PC-9 (cell line): ENCODE measurements at regions not wholly inside any gene's neighbourhood (a gene's known extent, or its start where the extent isn't known, plus 50 kb on each side); places are given as distances from the start of the nearest gene placed in this dataset.

Experiments
- BruUV-seq: library from RNA; stranded (reverse); fragments of 400-500 nt; replicated peaks from 2 replicates; lab custom pipeline; 2021; lab: Mats Ljungman, UMichigan
- CTCF ChIA-PET: fragments of 300-600 bp; sonication (Branson Sonifier 250); formaldehyde crosslinking; loops from one replicate; lab custom pipeline; 2022; ENCODE audit warnings: antibody characterized with exemption; lab: Charles Lee
- POLR2A ChIA-PET: fragments of 300-600 bp; sonication (Branson Sonifier 250); formaldehyde crosslinking; loops from one replicate; lab custom pipeline; 2022; ENCODE audit warnings: antibody characterized with exemption; ENCODE audit not compliant: unreplicated experiment; lab: Charles Lee
- DNase-seq, 2 experiments: peaks; one replicate each; pipeline versions ENCODE4 v3.0.0 to v3.0.0-alpha.2; 2015 to 2022; ENCODE audit warnings: mixed read lengths in 1 of 2
- H2AFZ ChIP-seq: fragments of 200-600 bp; sonication (generic); 2 replicates; pipeline ENCODE4 v1.8.1; 2017; ENCODE audit warnings: antibody characterized with exemption
- H3F3A ChIP-seq: fragments of 200-600 bp; sonication (generic); 2 replicates; pipeline ENCODE4 v1.8.1; 2017; ENCODE audit warnings: antibody characterized with exemption, mild to moderate bottlenecking, low read depth; ENCODE audit not compliant: insufficient read depth
- H3K27ac ChIP-seq: fragments of 200-600 bp; sonication (generic); 2 replicates; pipeline ENCODE4 v1.6.1; 2016; ENCODE audit warnings: mixed run types
- H3K27me3 ChIP-seq: fragments of 200-600 bp; sonication (generic); 2 replicates; pipeline ENCODE4 v1.6.1; 2016; ENCODE audit warnings: low read depth, mixed run types; ENCODE audit not compliant: insufficient read depth
- H3K36me3 ChIP-seq: fragments of 200-600 bp; sonication (generic); 2 replicates; pipeline ENCODE4 v1.6.1; 2016; ENCODE audit warnings: low read depth, mixed run types
- H3K4me1 ChIP-seq: fragments of 200-600 bp; sonication (generic); replicated peaks from 2 replicates; pipeline ENCODE4 v1.6.1; 2016; ENCODE audit warnings: mixed run types; ENCODE audit not compliant: insufficient read depth
- H3K4me2 ChIP-seq: fragments of 200-600 bp; sonication (generic); 2 replicates; pipeline ENCODE4 v1.6.1; 2017; ENCODE audit warnings: mixed run types
- H3K4me3 ChIP-seq: fragments of 200-600 bp; sonication (generic); 2 replicates; pipeline ENCODE4 v1.6.1; 2016; ENCODE audit warnings: mixed run types
- H3K79me2 ChIP-seq: fragments of 200-600 bp; sonication (generic); 2 replicates; pipeline ENCODE4 v1.6.1; 2017; ENCODE audit warnings: low read depth, mixed run types
- H3K9me2 ChIP-seq: fragments of 200-600 bp; sonication (generic); 2 replicates; pipeline ENCODE4 v1.8.1; 2017; ENCODE audit warnings: mild to moderate bottlenecking; ENCODE audit not compliant: insufficient read depth
- H3K9me3 ChIP-seq: fragments of 200-600 bp; sonication (generic); 2 replicates; pipeline ENCODE4 v1.8.1; 2016; ENCODE audit warnings: low read depth; ENCODE audit not compliant: insufficient read depth
- H4K20me1 ChIP-seq: fragments of 200-600 bp; sonication (generic); 2 replicates; pipeline ENCODE4 v1.8.1; 2017; ENCODE audit not compliant: insufficient read depth
- CTCF ChIP-seq: fragments of 200-600 bp; sonication (generic); conservative IDR thresholded peaks from 2 replicates; pipeline ENCODE4 v1.6.1; 2017; ENCODE audit warnings: mixed run types, antibody characterized with exemption, mild to moderate bottlenecking, moderate library complexity
- EZH2 ChIP-seq: fragments of 200-600 bp; sonication (generic); IDR thresholded peaks from 2 replicates; pipeline ENCODE4 v1.8.0; 2017; ENCODE audit warnings: antibody characterized with exemption, low read depth
- intact Hi-C: fragments of 100-400 bp; cut with micrococcal nuclease; formaldehyde crosslinking; loops from one replicate; pipeline ENCODE4 v1.10.0; 2022; ENCODE audit not compliant: unreplicated experiment

DNA sequence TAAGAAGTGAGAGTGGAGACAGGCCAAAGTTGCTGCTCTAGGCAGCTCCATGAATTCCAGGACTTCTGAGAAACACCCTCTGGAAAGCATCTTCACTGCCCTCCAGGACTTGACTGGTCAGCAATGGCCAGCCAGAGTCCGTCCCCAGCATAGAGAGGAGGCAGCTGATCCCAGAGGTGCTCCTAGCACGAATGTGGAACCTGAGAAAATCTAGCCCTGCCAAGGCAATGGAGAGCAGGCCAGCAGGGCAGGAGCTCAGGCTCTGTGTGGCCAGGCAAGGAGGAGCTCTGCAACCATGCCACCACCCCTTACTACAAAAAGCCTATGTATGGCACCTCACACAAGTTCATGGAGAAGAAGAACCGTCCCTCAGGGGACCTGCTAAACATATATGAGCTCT is 56.1 kb upstream of the SPTLC1 start:
- Histone ChIP-seq H2AFZ (no peak overlapping the region), H3K9me3 (no peaks in the 10 kb centered on the region), H4K20me1 (no peaks in the 10 kb centered on the region), H3F3A (no peaks in the 10 kb centered on the region), H3K79me2 (no peaks in the 10 kb centered on the region), H3K4me1 (no peaks in the 10 kb centered on the region), H3K36me3 (no peaks in the 10 kb centered on the region), H3K4me3 (no peak overlapping the region), H3K27ac (no peak overlapping the region), H3K4me2 (no peak overlapping the region), H3K9me2 (no peaks in the 10 kb centered on the region), H3K27me3 (peaks cover 25% of the 10 kb centered on the region)
- ChIA-PET POLR2A (interaction anchor here (0.6 kb wide), 1 partner anchor 19 kb away, joined by 3 read pairs; no protein-coding TSS in a partner anchor), CTCF (no interaction called here)
- TF ChIP-seq CTCF (no peak), EZH2 (no peak)
- BruUV-seq = no TSS peak
- intact Hi-C loops = no loop called here
- no peak for DNase-seq

DNA sequence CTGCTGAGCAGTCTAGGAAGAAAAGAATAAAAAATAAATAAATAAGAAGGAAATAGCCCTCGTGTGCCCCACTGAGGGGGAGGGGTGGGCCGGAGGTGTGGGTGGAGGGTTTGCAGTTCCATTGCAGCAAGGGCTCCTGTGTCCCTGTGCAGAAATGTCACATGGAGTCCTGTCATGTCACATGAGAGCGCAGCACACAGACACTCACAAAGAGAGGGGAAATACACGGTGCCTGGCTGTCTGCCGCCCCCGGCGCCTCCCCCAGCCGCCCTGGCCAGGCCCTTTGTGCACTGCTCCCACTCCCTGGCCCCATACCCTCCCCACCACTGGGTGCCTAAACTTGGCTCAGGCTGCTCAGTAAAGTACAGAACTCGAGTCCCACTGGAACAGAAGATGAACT is 55.6 kb upstream of the SPTLC1 start:
- no peak overlapping the region for H2AFZ ChIP-seq
- BruUV-seq = no TSS peak
- H4K20me1 ChIP-seq = no peaks in the 10 kb centered on the region
- no peaks in the 10 kb centered on the region for H3K36me3 ChIP-seq
- H3K27ac ChIP-seq = no peak overlapping the region
- no peaks in the 10 kb centered on the region for H3K4me1 ChIP-seq
- no peak overlapping the region for H3K4me2 ChIP-seq
- no peaks in the 10 kb centered on the region for H3F3A ChIP-seq
- DNase-seq = no peak
- intact Hi-C loops = no loop called here
- TF ChIP-seq EZH2 = no peak
- TF ChIP-seq CTCF = no peak
- no peak overlapping the region for H3K4me3 ChIP-seq
- ChIA-PET CTCF (no interaction called here), POLR2A (interaction anchor here (0.6 kb wide), 1 partner anchor 19 kb away, joined by 3 read pairs; no protein-coding TSS in a partner anchor)
- H3K9me2 ChIP-seq = no peaks in the 10 kb centered on the region
- H3K79me2 ChIP-seq = no peaks in the 10 kb centered on the region
- peaks cover 25% of the 10 kb centered on the region for H3K27me3 ChIP-seq
- H3K9me3 ChIP-seq = no peaks in the 10 kb centered on the region

GRCh38 chr9:92165484-92165883 is 50.3 kb upstream of the SPTLC1 start:
- Histone ChIP-seq H3K27ac (no peak overlapping the region), H3K4me3 (no peak overlapping the region), H3K79me2 (no peaks in the 10 kb centered on the region), H3K36me3 (no peaks in the 10 kb centered on the region), H4K20me1 (no peaks in the 10 kb centered on the region), H3K9me3 (no peaks in the 10 kb centered on the region), H2AFZ (no peak overlapping the region), H3K4me1 (no peaks in the 10 kb centered on the region), H3F3A (no peaks in the 10 kb centered on the region), H3K9me2 (no peaks in the 10 kb centered on the region; the same call in 1 of the 2 replicates), H3K27me3 (no peaks in the 10 kb centered on the region), H3K4me2 (no peak overlapping the region)
- POLR2A ChIA-PET = no interaction called here
- CTCF ChIA-PET = no interaction called here
- BruUV-seq = no TSS peak
- DNase-seq = no peak
- TF ChIP-seq CTCF = no peak
- TF ChIP-seq EZH2 = no peak
- intact Hi-C loops = no loop called here
